NCI-H82 treated with DMSO at 0.1 percent for 48 hours (cell line): ENCODE measurements at regions not wholly inside any gene's neighbourhood (a gene's known extent, or its start where the extent isn't known, plus 50 kb on each side); places are given as distances from the start of the nearest gene placed in this dataset.
"Not testable (repeated sequence)": the region's sequence is repeated elsewhere in the genome, so short reads cannot be mapped to it uniquely, and the experiment has no call there.

Experiments
- DNase-seq: peaks from one replicate; lab custom pipeline; 2025; ENCODE audit not compliant: unreplicated experiment; lab: John Stamatoyannopoulos, UW

GRCh38 chr2:179332903-179333302 lies 68.3 kb upstream of the SESTD1 start:
- no peak for DNase-seq

GRCh38 chr2:179331061-179331460 lies 66.4 kb upstream of the SESTD1 start:
- DNase-seq = no peak

GRCh38 chr2:179322289-179322688 lies 57.7 kb upstream of the SESTD1 start:
- DNase-seq = no peak

- DNase-seq = not testable (repeated sequence)
Measured at GRCh38 chr2:179321034-179321433, 56.4 kb upstream of the SESTD1 start.

- not testable (repeated sequence) for DNase-seq
Measured at GRCh38 chr2:179314729-179315128, 50.1 kb upstream of the SESTD1 start.
